ENCODE measurements at regions not wholly inside any gene's neighbourhood (a gene's known extent, or its start where the extent isn't known, plus 50 kb on each side); places are given as distances from the start of the nearest gene placed in this dataset.

- Histone ChIP-seq H3K27ac (ENCODE audit: low read length) (no peak overlapping the region), H3K9me2 (ENCODE audit: insufficient read depth, low read length) (no peaks in the 10 kb centered on the region), H2AFZ (ENCODE audit: low read depth, low read length) (no peak overlapping the region), H3K9ac (ENCODE audit: low read length) (no peak overlapping the region), H3K4me2 (ENCODE audit: low read length) (no peak overlapping the region), H3F3A (ENCODE audit: insufficient read depth, low read length, poor library complexity, severe bottlenecking) (no peaks in the 10 kb centered on the region), H3K27me3 (ENCODE audit: insufficient read depth, low read depth, low read length) (no peaks in the 10 kb centered on the region), H3K36me3 (ENCODE audit: insufficient read depth, low read length) (no peaks in the 10 kb centered on the region), H3K9me3 (ENCODE audit: low read length) (no peaks in the 10 kb centered on the region), H4K20me1 (ENCODE audit: insufficient read depth) (no peaks in the 10 kb centered on the region), H3K4me3 (ENCODE audit: low read length) (no peak overlapping the region), H3K79me2 (replicated peaks; ENCODE audit: insufficient read depth, low read length) (peaks cover 11% of the 10 kb centered on the region)
- TF ChIP-seq TAF1 (IDR thresholded peaks at IDR 0.05; ENCODE audit: low read depth) (no peak), RAD21 (conservative IDR thresholded peaks at IDR 0.05) (no peak), EP300 (conservative IDR thresholded peaks at IDR 0.05; ENCODE audit: poor library complexity, severe bottlenecking) (no peak), CTCF (IDR thresholded peaks at IDR 0.05; ENCODE audit: poor library complexity, severe bottlenecking) (no peak)
Observed at GRCh38 chr17:63171428-63172393, 205.7 kb downstream of the TANC2 start.

- Histone ChIP-seq H3K9me3 (ENCODE audit: low read length) (no peaks in the 10 kb centered on the region), H3K4me2 (ENCODE audit: low read length) (no peak overlapping the region), H3K27me3 (ENCODE audit: insufficient read depth, low read depth, low read length) (no peaks in the 10 kb centered on the region), H3F3A (ENCODE audit: insufficient read depth, low read length, poor library complexity, severe bottlenecking) (no peaks in the 10 kb centered on the region), H3K4me3 (ENCODE audit: low read length) (no peak overlapping the region), H2AFZ (ENCODE audit: low read depth, low read length) (no peak overlapping the region), H3K36me3 (ENCODE audit: insufficient read depth, low read length) (no peaks in the 10 kb centered on the region), H4K20me1 (ENCODE audit: insufficient read depth) (no peaks in the 10 kb centered on the region), H3K27ac (ENCODE audit: low read length) (no peak overlapping the region), H3K9me2 (ENCODE audit: insufficient read depth, low read length) (no peaks in the 10 kb centered on the region), H3K9ac (ENCODE audit: low read length) (no peak overlapping the region), H3K79me2 (replicated peaks; ENCODE audit: insufficient read depth, low read length) (peaks cover 11% of the 10 kb centered on the region)
- no peak for TF ChIP-seq RAD21 (conservative IDR thresholded peaks at IDR 0.05)
- no peak for TF ChIP-seq EP300 (conservative IDR thresholded peaks at IDR 0.05; ENCODE audit: poor library complexity, severe bottlenecking)
- no peak for TF ChIP-seq MXI1 (conservative IDR thresholded peaks at IDR 0.05; ENCODE audit: poor library complexity, severe bottlenecking)
- no peak for TF ChIP-seq REST (IDR thresholded peaks at IDR 0.05; ENCODE audit: borderline replicate concordance)
- no peak for TF ChIP-seq EZH2 (IDR thresholded peaks at IDR 0.05; ENCODE audit: borderline replicate concordance, insufficient read depth, low read length, poor library complexity, severe bottlenecking)
- TF ChIP-seq POLR2AphosphoS5 (IDR thresholded peaks at IDR 0.05) = no peak
- no peak for TF ChIP-seq SMC3 (conservative IDR thresholded peaks at IDR 0.05; ENCODE audit: poor library complexity)
- TF ChIP-seq TAF1 (IDR thresholded peaks at IDR 0.05; ENCODE audit: low read depth) = no peak
- TF ChIP-seq CTCF (IDR thresholded peaks at IDR 0.05; ENCODE audit: poor library complexity, severe bottlenecking) = no peak
Observed at GRCh38 chr17:63173450-63173849, 207.4 kb downstream of the TANC2 start.
